Esophagus squamous epithelium (tissue), 4 donors: ENCODE measurements at regions not wholly inside any gene's neighbourhood (a gene's known extent, or its start where the extent isn't known, plus 50 kb on each side); places are given as distances from the start of the nearest gene placed in this dataset.

ENCODE experiments used
- CTCF ChIP-seq, 6 experiments: fragments of 450-650 bp in 4 of 6; fragments of 200-600 bp in 2 of 6; sonication (generic) in 2 of 6; IDR thresholded peaks; one replicate each; pipeline ENCODE4 v1.5.1; 2016 to 2019; ENCODE audit warnings: antibody characterized with exemption in 6 of 6, mild to moderate bottlenecking in 4 of 6, moderate library complexity in 4 of 6
- POLR2A ChIP-seq, 4 donors: fragments of 450-650 bp; IDR thresholded peaks; one replicate each; pipeline ENCODE4 v1.6.1; 2017; ENCODE audit warnings: antibody characterized with exemption in 4 of 4, mild to moderate bottlenecking in 4 of 4, moderate library complexity in 3 of 4

GRCh38 chr18:21980744-21981143 is 188.6 kb upstream of the GATA6 start:
- TF ChIP-seq CTCF (IDR thresholded peaks at IDR 0.05), result no peak
- no peak for TF ChIP-seq POLR2A (IDR thresholded peaks at IDR 0.05)
